GM12801 (cell line): ENCODE measurements at regions not wholly inside any gene's neighbourhood (a gene's known extent, or its start where the extent isn't known, plus 50 kb on each side); places are given as distances from the start of the nearest gene placed in this dataset.

ENCODE experiments used
- TF ChIP-seq, protein P1 (sequence below): IDR thresholded peaks from one replicate; pipeline ENCODE4 v1.5.1; 2011; ENCODE audit warnings: control low read depth; ENCODE audit not compliant: insufficient read length; ENCODE audit errors: extremely low read depth

GRCh38 chr4:181618038-181618618, 625.1 kb upstream of the TENM3 start:
- TF ChIP-seq, protein P1, sequence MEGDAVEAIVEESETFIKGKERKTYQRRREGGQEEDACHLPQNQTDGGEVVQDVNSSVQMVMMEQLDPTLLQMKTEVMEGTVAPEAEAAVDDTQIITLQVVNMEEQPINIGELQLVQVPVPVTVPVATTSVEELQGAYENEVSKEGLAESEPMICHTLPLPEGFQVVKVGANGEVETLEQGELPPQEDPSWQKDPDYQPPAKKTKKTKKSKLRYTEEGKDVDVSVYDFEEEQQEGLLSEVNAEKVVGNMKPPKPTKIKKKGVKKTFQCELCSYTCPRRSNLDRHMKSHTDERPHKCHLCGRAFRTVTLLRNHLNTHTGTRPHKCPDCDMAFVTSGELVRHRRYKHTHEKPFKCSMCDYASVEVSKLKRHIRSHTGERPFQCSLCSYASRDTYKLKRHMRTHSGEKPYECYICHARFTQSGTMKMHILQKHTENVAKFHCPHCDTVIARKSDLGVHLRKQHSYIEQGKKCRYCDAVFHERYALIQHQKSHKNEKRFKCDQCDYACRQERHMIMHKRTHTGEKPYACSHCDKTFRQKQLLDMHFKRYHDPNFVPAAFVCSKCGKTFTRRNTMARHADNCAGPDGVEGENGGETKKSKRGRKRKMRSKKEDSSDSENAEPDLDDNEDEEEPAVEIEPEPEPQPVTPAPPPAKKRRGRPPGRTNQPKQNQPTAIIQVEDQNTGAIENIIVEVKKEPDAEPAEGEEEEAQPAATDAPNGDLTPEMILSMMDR: no peak

- TF ChIP-seq, protein P1: no peak
Observed at GRCh38 chr4:181618896-181619295, 624.3 kb upstream of the TENM3 start.

DNA sequence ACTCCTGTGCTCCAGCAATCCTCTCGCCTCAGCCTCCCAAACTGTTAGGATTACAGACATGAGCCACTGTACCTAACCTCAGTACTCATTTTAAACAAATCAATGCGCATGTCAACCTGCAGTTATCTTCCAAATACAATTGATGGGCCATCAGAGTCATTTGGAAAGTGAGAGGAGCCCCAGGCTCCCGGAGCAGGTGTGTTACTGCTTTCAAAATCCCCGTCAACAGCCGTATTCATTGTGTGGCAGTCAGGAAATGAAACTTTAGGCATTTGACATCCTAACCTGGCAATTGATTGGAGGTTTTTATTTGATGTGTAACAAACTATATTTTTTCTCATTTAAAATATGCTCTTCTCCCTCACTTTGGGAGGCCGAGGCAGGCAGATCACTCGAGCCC, 623.6 kb upstream of the TENM3 start:
- TF ChIP-seq, protein P1: no peak

DNA sequence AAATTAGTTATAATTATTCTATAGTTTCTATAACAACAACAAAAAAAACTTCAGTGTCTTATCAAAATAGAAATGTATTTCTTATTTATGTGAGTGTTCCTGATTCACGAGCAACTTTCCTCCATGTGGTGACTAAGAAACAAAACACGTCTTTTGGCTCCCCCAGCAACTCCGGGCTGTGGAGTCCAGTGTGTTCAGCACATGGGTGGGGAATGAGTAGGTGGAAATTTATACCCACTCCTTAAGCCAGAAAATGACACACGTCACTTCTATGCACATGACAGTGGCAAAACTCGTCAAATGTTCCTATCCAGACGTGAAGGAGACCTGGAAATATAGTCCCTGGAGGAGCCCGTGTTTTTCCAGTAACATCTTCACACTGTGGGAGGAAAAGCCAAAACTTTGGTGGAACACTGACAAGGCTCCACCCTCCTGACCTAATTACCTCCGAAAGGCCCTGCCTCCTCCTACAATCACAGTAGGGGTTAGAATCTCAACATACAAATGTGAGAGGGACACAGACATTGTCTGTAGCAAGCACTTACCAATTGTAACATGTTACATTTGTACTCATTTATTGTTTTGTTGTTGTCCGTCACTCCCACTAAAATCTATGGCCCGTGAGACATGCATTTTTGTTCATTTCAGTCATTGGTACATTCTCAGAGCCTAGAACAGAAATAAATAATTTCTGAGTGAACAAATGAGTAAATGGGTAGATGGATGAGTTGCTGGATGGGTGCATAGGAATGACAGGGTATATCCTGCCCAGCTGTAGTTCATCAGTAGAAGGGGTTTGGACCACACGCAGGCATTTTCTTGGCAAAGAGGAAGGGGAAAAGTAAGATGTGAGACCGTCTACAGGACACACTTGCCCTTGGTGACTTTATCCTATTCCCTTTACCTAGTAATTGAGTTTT, 605.8 kb upstream of the TENM3 start:
- TF ChIP-seq, protein P1: no peak

- TF ChIP-seq, protein P1: no peak
Observed at GRCh38 chr4:181643466-181643865, 599.7 kb upstream of the TENM3 start.

DNA sequence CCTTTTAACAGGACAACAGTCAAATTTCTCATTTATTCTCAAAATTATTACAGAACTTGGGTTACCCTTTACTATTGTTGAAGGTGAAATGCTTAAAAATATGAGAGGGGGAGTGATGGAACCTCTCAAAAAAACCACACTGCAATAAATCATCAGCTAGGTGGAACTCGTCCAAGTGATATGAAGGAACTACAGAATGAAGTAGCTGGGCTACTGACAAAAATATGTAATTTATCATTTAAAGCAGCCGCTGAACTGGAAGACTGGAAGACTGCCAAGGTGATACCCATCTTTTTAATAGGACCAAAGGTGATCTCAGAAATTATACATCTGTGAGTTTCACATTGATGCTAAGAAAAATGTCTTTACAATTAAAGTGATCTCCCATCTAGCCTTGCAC, 597.7 kb upstream of the TENM3 start:
- TF ChIP-seq, protein P1: no peak

DNA sequence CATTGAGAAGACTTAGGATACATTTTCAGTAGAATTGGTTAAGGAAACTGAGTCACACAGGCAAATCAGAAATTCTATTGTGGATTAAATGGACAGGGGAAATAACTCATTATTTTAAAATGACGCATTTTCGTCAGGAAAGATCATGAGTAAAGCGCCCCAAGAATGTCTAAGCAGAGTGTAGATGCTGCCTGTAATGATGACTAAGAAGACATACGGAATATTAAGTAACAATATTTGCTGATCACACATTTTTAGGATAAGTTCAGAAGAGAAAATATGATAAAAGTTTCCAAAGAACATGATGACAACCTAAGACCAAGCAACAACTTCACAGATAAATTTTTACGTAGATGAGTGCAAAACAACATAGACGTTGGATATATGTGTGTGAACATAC, 596.3 kb upstream of the TENM3 start:
- TF ChIP-seq, protein P1: no peak
